PC-3 (cell line): ENCODE measurements at regions not wholly inside any gene's neighbourhood (a gene's known extent, or its start where the extent isn't known, plus 50 kb on each side); places are given as distances from the start of the nearest gene placed in this dataset.

Experiments
- ATAC-seq: fragments of 200-7000 bp; cut with Tn5 transposase; 2 replicates; pipeline ENCODE4 v1.9.1; 2020; ENCODE audit warnings: mild to moderate bottlenecking, moderate library complexity
- BruUV-seq: library from RNA; stranded (reverse); fragments of 400-500 nt; replicated peaks from 2 replicates; lab custom pipeline; 2021; lab: Mats Ljungman, UMichigan
- CTCF ChIA-PET: fragments of 300-600 bp; sonication (Branson Sonifier 250); formaldehyde crosslinking; loops from one replicate; lab custom pipeline; 2022; ENCODE audit warnings: antibody characterized with exemption; lab: Charles Lee
- POLR2A ChIA-PET: fragments of 300-600 bp; sonication (Branson Sonifier 250); formaldehyde crosslinking; loops from one replicate; lab custom pipeline; 2022; ENCODE audit warnings: antibody characterized with exemption; ENCODE audit not compliant: unreplicated experiment; lab: Charles Lee
- DNase-seq: peaks from one replicate; pipeline ENCODE4 v3.0.0-alpha.2; 2015
- H2AFZ ChIP-seq: fragments of 300-600 bp; sonication (generic); 2 replicates; pipeline ENCODE4 v1.6.0; 2016; ENCODE audit warnings: antibody characterized with exemption, low read length
- H3F3A ChIP-seq: fragments of 300-600 bp; sonication (generic); one replicate; pipeline ENCODE4 v1.6.0; 2017; ENCODE audit warnings: antibody characterized with exemption, low read length, control low read depth, mild to moderate bottlenecking; ENCODE audit not compliant: unreplicated experiment
- H3K27ac ChIP-seq: fragments of 300-600 bp; sonication (generic); 2 replicates; pipeline ENCODE4 v1.5.1; 2016; ENCODE audit warnings: mild to moderate bottlenecking, low read length
- H3K27me3 ChIP-seq: fragments of 300-600 bp; sonication (generic); 2 replicates; pipeline ENCODE4 v1.6.1; 2016; ENCODE audit warnings: low read length, mixed read lengths
- H3K36me3 ChIP-seq: fragments of 300-600 bp; sonication (generic); 2 replicates; pipeline ENCODE4 v1.6.1; 2016; ENCODE audit warnings: low read depth, mixed run types, low read length, mixed read lengths
- H3K4me1 ChIP-seq: fragments of 300-600 bp; sonication (generic); 2 replicates; pipeline ENCODE4 v1.5.1; 2016; ENCODE audit warnings: low read length; ENCODE audit not compliant: insufficient read depth
- H3K4me2 ChIP-seq: fragments of 300-600 bp; sonication (generic); 2 replicates; pipeline ENCODE4 v1.6.0; 2016; ENCODE audit warnings: low read length
- H3K4me3 ChIP-seq: fragments of 300-600 bp; sonication (generic); 2 replicates; pipeline ENCODE4 v1.5.1; 2016; ENCODE audit warnings: mild to moderate bottlenecking, low read length, mixed read lengths
- H3K79me2 ChIP-seq: fragments of 300-600 bp; sonication (generic); 2 replicates; pipeline ENCODE4 v1.6.1; 2017; ENCODE audit warnings: low read length, mixed read lengths
- H3K9ac ChIP-seq: fragments of 300-600 bp; sonication (generic); 2 replicates; pipeline ENCODE4 v1.6.0; 2016; ENCODE audit warnings: mild to moderate bottlenecking, low read length
- H3K9me2 ChIP-seq: fragments of 300-600 bp; sonication (generic); replicated peaks from 2 replicates; pipeline ENCODE4 v1.6.1; 2016; ENCODE audit warnings: mixed run types, low read length, mixed read lengths
- H3K9me3 ChIP-seq: fragments of 300-600 bp; sonication (generic); 2 replicates; pipeline ENCODE4 v1.6.1; 2016; ENCODE audit warnings: low read length, mixed read lengths
- H4K20me1 ChIP-seq: fragments of 300-600 bp; sonication (generic); 2 replicates; pipeline ENCODE4 v1.6.1; 2016; ENCODE audit warnings: low read length, mixed read lengths
- CTCF ChIP-seq: fragments of 300-600 bp; sonication (generic); conservative IDR thresholded peaks from 2 replicates; pipeline ENCODE4 v1.5.1; 2017; ENCODE audit warnings: antibody characterized with exemption, low read depth, mild to moderate bottlenecking, low read length
- EZH2 ChIP-seq: fragments of 300-600 bp; sonication (generic); IDR thresholded peaks from one replicate; pipeline ENCODE4 v1.6.1; 2017; ENCODE audit warnings: antibody characterized with exemption, mild to moderate bottlenecking, low read length; ENCODE audit not compliant: unreplicated experiment
- EZH2phosphoT487 ChIP-seq: fragments of 300-600 bp; sonication (generic); IDR thresholded peaks from 2 replicates; pipeline ENCODE4 v1.6.1; 2018; ENCODE audit warnings: mild to moderate bottlenecking, antibody characterized with exemption, low read length, borderline replicate concordance
- intact Hi-C: fragments of 100-400 bp; cut with micrococcal nuclease; formaldehyde crosslinking; loops from 2 replicates; pipeline ENCODE4 v1.9.0; 2023

GRCh38 chr4:184959309-184959708, 59.0 kb upstream of the HELT start:
- Histone ChIP-seq H3K27me3 (no peaks in the 10 kb centered on the region), H3K4me2 (no peak overlapping the region), H3K9ac (no peak overlapping the region), H3K36me3 (no peaks in the 10 kb centered on the region), H3F3A (no peaks in the 10 kb centered on the region), H4K20me1 (no peaks in the 10 kb centered on the region), H2AFZ (no peak overlapping the region), H3K4me1 (no peaks in the 10 kb centered on the region), H3K27ac (no peak overlapping the region), H3K9me3 (no peaks in the 10 kb centered on the region), H3K9me2 (no peaks in the 10 kb centered on the region), H3K79me2 (no peaks in the 10 kb centered on the region), H3K4me3 (no peak overlapping the region)
- ATAC-seq: no peak
- no TSS peak for BruUV-seq
- ChIA-PET POLR2A (no interaction called here), CTCF (no interaction called here)
- no peak for DNase-seq
- no peak for TF ChIP-seq EZH2
- TF ChIP-seq EZH2phosphoT487: no peak
- no peak for TF ChIP-seq CTCF
- intact Hi-C loops: no loop called here

GRCh38 chr4:184959786-184960185, 58.5 kb upstream of the HELT start:
- Histone ChIP-seq H3F3A (no peaks in the 10 kb centered on the region), H3K79me2 (no peaks in the 10 kb centered on the region), H2AFZ (no peak overlapping the region), H3K27ac (no peak overlapping the region), H3K27me3 (no peaks in the 10 kb centered on the region), H3K9ac (no peak overlapping the region), H4K20me1 (no peaks in the 10 kb centered on the region), H3K9me3 (no peaks in the 10 kb centered on the region), H3K9me2 (no peaks in the 10 kb centered on the region), H3K4me3 (no peak overlapping the region), H3K36me3 (no peaks in the 10 kb centered on the region), H3K4me1 (no peaks in the 10 kb centered on the region), H3K4me2 (no peak overlapping the region)
- intact Hi-C loops: no loop called here
- no peak for TF ChIP-seq CTCF
- no peak for TF ChIP-seq EZH2phosphoT487
- TF ChIP-seq EZH2: no peak
- BruUV-seq: no TSS peak
- POLR2A ChIA-PET: no interaction called here
- DNase-seq (peak; percentile 2), ATAC-seq (no peak)
- CTCF ChIA-PET: no interaction called here

GRCh38 chr4:184960505-184960971, 57.8 kb upstream of the HELT start:
- CTCF ChIA-PET: no interaction called here
- H3K36me3 ChIP-seq: no peaks in the 10 kb centered on the region
- intact Hi-C loops: no loop called here

More at GRCh38 chr4:184960505-184960971, 57.8 kb upstream of the HELT start:
- DNase-seq (no peak), ATAC-seq (no peak)
- Histone ChIP-seq H3K4me3 (no peak overlapping the region), H3K4me1 (no peaks in the 10 kb centered on the region), H3K9me2 (no peaks in the 10 kb centered on the region), H3K4me2 (no peak overlapping the region), H3F3A (no peaks in the 10 kb centered on the region), H3K27ac (no peak overlapping the region), H3K9me3 (no peaks in the 10 kb centered on the region), H2AFZ (no peak overlapping the region), H3K79me2 (no peaks in the 10 kb centered on the region), H3K9ac (no peak overlapping the region), H3K27me3 (no peaks in the 10 kb centered on the region), H4K20me1 (no peaks in the 10 kb centered on the region)
- TF ChIP-seq EZH2: no peak
- no peak for TF ChIP-seq CTCF
- TF ChIP-seq EZH2phosphoT487: no peak
- BruUV-seq: no TSS peak
- POLR2A ChIA-PET: no interaction called here
